ENCODE measurements at regions not wholly inside any gene's neighbourhood (a gene's known extent, or its start where the extent isn't known, plus 50 kb on each side); places are given as distances from the start of the nearest gene placed in this dataset.
"Not testable (repeated sequence)": the region's sequence is repeated elsewhere in the genome, so short reads cannot be mapped to it uniquely, and the experiment has no call there.

GRCh38 chr6:80508885-80509630 is 402.6 kb downstream of the BCKDHB start:
- TF ChIP-seq CTCF (IDR thresholded peaks at IDR 0.05; ENCODE audit: low read depth, low read length) = no peak
- in situ Hi-C loops (cut with HindIII; ENCODE audit: low sequenced_read_pairs) = no loop called here
- H3K4me3 ChIP-seq (ENCODE audit: low read depth, low read length) = no peak overlapping the region
- DNase-seq (ENCODE audit: low read depth, low spot score) = no peak

- in situ Hi-C loops (cut with HindIII; ENCODE audit: low sequenced_read_pairs) = no loop called here
- H3K4me3 ChIP-seq (ENCODE audit: low read depth, low read length) = no peak overlapping the region
- no peak for DNase-seq (ENCODE audit: low read depth, low spot score)
- TF ChIP-seq CTCF (IDR thresholded peaks at IDR 0.05; ENCODE audit: low read depth, low read length) = no peak
These were observed 398.4 kb downstream of the BCKDHB start for GRCh38 chr6:80504882-80505281.

- H3K4me3 ChIP-seq (ENCODE audit: low read depth, low read length) = no peak overlapping the region
- in situ Hi-C loops (cut with HindIII; ENCODE audit: low sequenced_read_pairs) = no loop called here
- TF ChIP-seq CTCF (IDR thresholded peaks at IDR 0.05; ENCODE audit: low read depth, low read length) = no peak
- DNase-seq (ENCODE audit: low read depth, low spot score) = no peak
These were observed 397.2 kb downstream of the BCKDHB start for GRCh38 chr6:80503660-80504059.

GRCh38 chr6:80502871-80503270 is 396.4 kb downstream of the BCKDHB start:
- TF ChIP-seq CTCF (IDR thresholded peaks at IDR 0.05; ENCODE audit: low read depth, low read length) = no peak
- H3K4me3 ChIP-seq (ENCODE audit: low read depth, low read length) = no peak overlapping the region
- no peak for DNase-seq (ENCODE audit: low read depth, low spot score)
- in situ Hi-C loops (cut with HindIII; ENCODE audit: low sequenced_read_pairs) = no loop called here

- no peak overlapping the region for H3K4me3 ChIP-seq (ENCODE audit: low read depth, low read length)
- TF ChIP-seq CTCF (IDR thresholded peaks at IDR 0.05; ENCODE audit: low read depth, low read length) = no peak
- DNase-seq (ENCODE audit: low read depth, low spot score) = no peak
- in situ Hi-C loops (cut with HindIII; ENCODE audit: low sequenced_read_pairs) = no loop called here
These were observed 395.2 kb downstream of the BCKDHB start for GRCh38 chr6:80501636-80502035.

- DNase-seq (ENCODE audit: low read depth, low spot score); H3K4me3 ChIP-seq (ENCODE audit: low read depth, low read length); in situ Hi-C loops (cut with HindIII; ENCODE audit: low sequenced_read_pairs): not testable (repeated sequence)
These were observed 391.4 kb downstream of the BCKDHB start for GRCh38 chr6:80497696-80498486.
